SK-N-SH (cell line): ENCODE measurements at regions not wholly inside any gene's neighbourhood (a gene's known extent, or its start where the extent isn't known, plus 50 kb on each side); places are given as distances from the start of the nearest gene placed in this dataset.

Experiments used
- CTCF ChIA-PET: fragments of 300-600, 350-600 bp; formaldehyde crosslinking; extraction: SDS; loops from one replicate; lab custom pipeline; 2021; lab: Yijun Ruan, JAX
- POLR2A ChIA-PET: fragments of 350-600 bp; sonication (Branson Sonifier 250); formaldehyde crosslinking; extraction: SDS; loops from one replicate; lab custom pipeline; 2020; ENCODE audit warnings: antibody characterized with exemption, inconsistent platforms; lab: Yijun Ruan, JAX
- DNase-seq: peaks from one replicate; pipeline ENCODE4 v3.0.0; 2012
- H2AFZ ChIP-seq: fragments of 200-600 bp; sonication (generic); 2 replicates; pipeline ENCODE4 v1.8.1; 2016; ENCODE audit warnings: antibody characterized with exemption, mild to moderate bottlenecking, low read depth
- H3F3A ChIP-seq: fragments of 200-600 bp; sonication (generic); replicated peaks from 2 replicates; pipeline ENCODE3; 2016; ENCODE audit warnings: antibody characterized with exemption, mild to moderate bottlenecking; ENCODE audit not compliant: insufficient read depth
- H3K27ac ChIP-seq, 2 experiments: fragments of 200-500 bp in 1 of 2; fragments of 200-600 bp in 1 of 2; sonication (Bioruptor generic) in 1 of 2; sonication (generic), shearing (Covaris generic) in 1 of 2; 2 replicates each; pipeline versions ENCODE4 v1.5.1 to v1.6.1; 2014 to 2016; ENCODE audit warnings: low read depth in 2 of 2, inconsistent platforms in 1 of 2, low read length in 1 of 2, mild to moderate bottlenecking in 1 of 2, mixed read lengths in 1 of 2
- H3K27me3 ChIP-seq: fragments of 200-600 bp; sonication (generic), shearing (Covaris generic); 2 replicates; pipeline ENCODE4 v1.6.1; 2016; ENCODE audit warnings: mixed run types; ENCODE audit not compliant: insufficient read depth
- H3K36me3 ChIP-seq, 2 experiments: fragments of 200-500 bp in 1 of 2; fragments of 200-600 bp in 1 of 2; sonication (Bioruptor generic) in 1 of 2; sonication (generic) in 1 of 2; replicated peaks in 1 of 2; 2 replicates each; pipeline versions ENCODE3 to v1.5.1; 2014 to 2016; ENCODE audit warnings: low read length in 1 of 2, mild to moderate bottlenecking in 1 of 2; ENCODE audit not compliant: insufficient read depth in 2 of 2, control insufficient read depth in 1 of 2
- H3K4me1 ChIP-seq, 2 experiments: fragments of 200-500 bp in 1 of 2; fragments of 200-600 bp in 1 of 2; sonication (Bioruptor generic) in 1 of 2; sonication (generic), shearing (Covaris generic) in 1 of 2; 2 replicates each; pipeline versions ENCODE4 v1.5.1 to v1.6.1; 2014 to 2016; ENCODE audit warnings: low read depth in 1 of 2, low read length in 1 of 2, mixed run types in 1 of 2; ENCODE audit not compliant: insufficient read depth in 2 of 2, control insufficient read depth in 1 of 2
- H3K4me2 ChIP-seq: fragments of 200-600 bp; sonication (generic), shearing (Covaris generic); 2 replicates; pipeline ENCODE4 v1.6.1; 2017; ENCODE audit warnings: mixed run types
- H3K4me3 ChIP-seq, 2 experiments: fragments of 200-500 bp in 1 of 2; fragments of 200-600 bp in 1 of 2; sonication (Bioruptor generic) in 1 of 2; sonication (generic), shearing (Covaris generic) in 1 of 2; 2 replicates each; pipeline versions ENCODE4 v1.5.1 to v1.8.1; 2014 to 2016; ENCODE audit warnings: low read depth in 2 of 2, inconsistent platforms in 1 of 2, low read length in 1 of 2, mild to moderate bottlenecking in 1 of 2, mixed read lengths in 1 of 2, moderate library complexity in 1 of 2
- H3K79me2 ChIP-seq: fragments of 200-600 bp; sonication (generic); 2 replicates; pipeline ENCODE4 v1.8.1; 2017; ENCODE audit warnings: mild to moderate bottlenecking; ENCODE audit not compliant: insufficient read depth
- H3K9ac ChIP-seq: fragments of 200-600 bp; sonication (generic); 2 replicates; pipeline ENCODE4 v1.6.1; 2017; ENCODE audit warnings: mixed run types
- H3K9me2 ChIP-seq: fragments of 200-600 bp; sonication (generic); 2 replicates; pipeline ENCODE4 v1.6.1; 2017; ENCODE audit warnings: mixed run types
- H3K9me3 ChIP-seq: fragments of 200-600 bp; sonication (generic); 2 replicates; pipeline ENCODE4 v1.6.1; 2017; ENCODE audit warnings: mixed run types, mild to moderate bottlenecking, moderate library complexity
- H4K20me1 ChIP-seq: fragments of 200-600 bp; sonication (generic); 2 replicates; pipeline ENCODE4 v1.6.1; 2017; ENCODE audit warnings: mild to moderate bottlenecking, mixed run types; ENCODE audit not compliant: insufficient read depth
- CHD2 ChIP-seq: fragments of 150-350 bp; IDR thresholded peaks from 2 replicates; pipeline ENCODE4 v1.6.1; 2018; ENCODE audit warnings: low read length; ENCODE audit not compliant: partially characterized antibody
- EP300 ChIP-seq, 2 experiments: IDR thresholded peaks; 2 replicates each; pipeline versions ENCODE4 v1.4.0 to v1.6.1; 2012; ENCODE audit warnings: borderline replicate concordance in 1 of 2, low read depth in 1 of 2, low read length in 1 of 2
- FOSL2 ChIP-seq: IDR thresholded peaks from 2 replicates; pipeline ENCODE4 v1.4.0; 2012; ENCODE audit warnings: low read depth, mild to moderate bottlenecking, moderate library complexity, borderline replicate concordance
- FOXJ3 ChIP-seq: sonication (generic); formaldehyde crosslinking; IDR thresholded peaks from 2 replicates; pipeline ENCODE4 v1.5.1; 2020; ENCODE audit warnings: mild to moderate bottlenecking, missing genetic modification reagents
- IRF3 ChIP-seq: fragments of 150-350 bp; IDR thresholded peaks from 2 replicates; pipeline ENCODE4 v1.6.1; 2016; ENCODE audit warnings: mild to moderate bottlenecking, low read depth, low read length
- MAX ChIP-seq: IDR thresholded peaks from 2 replicates; pipeline ENCODE4 v1.4.0; 2012; ENCODE audit warnings: low read depth
- MEF2A ChIP-seq: IDR thresholded peaks from 2 replicates; pipeline ENCODE4 v1.4.0; 2012; ENCODE audit warnings: low read depth, borderline replicate concordance
- MXI1 ChIP-seq: IDR thresholded peaks from 2 replicates; pipeline ENCODE4 v1.6.1; 2012; ENCODE audit warnings: mild to moderate bottlenecking, low read depth, low read length, improper control_type of control experiment
- NFIC ChIP-seq: IDR thresholded peaks from 2 replicates; pipeline ENCODE4 v1.4.0; 2012; ENCODE audit warnings: borderline replicate concordance
- PBX3 ChIP-seq: IDR thresholded peaks from 2 replicates; pipeline ENCODE4; 2012
- POLR2AphosphoS5 ChIP-seq: IDR thresholded peaks from 2 replicates; pipeline ENCODE4 v1.6.1; 2012; ENCODE audit warnings: low read depth, low read length
- RCOR1 ChIP-seq: fragments of 150-350 bp; IDR thresholded peaks from 2 replicates; pipeline ENCODE4 v1.6.1; 2017; ENCODE audit warnings: antibody characterized with exemption, low read length
- REST ChIP-seq: IDR thresholded peaks from 2 replicates; pipeline ENCODE4 v1.6.1; 2012; ENCODE audit warnings: mild to moderate bottlenecking, low read depth, low read length, moderate library complexity
- RXRA ChIP-seq: IDR thresholded peaks from 2 replicates; pipeline ENCODE4 v1.4.0; 2012; ENCODE audit warnings: low read depth, mild to moderate bottlenecking, borderline replicate concordance
- SIN3A ChIP-seq: IDR thresholded peaks from 2 replicates; pipeline ENCODE4 v1.6.1; 2012; ENCODE audit warnings: low read depth, mild to moderate bottlenecking, low read length, moderate library complexity, borderline replicate concordance
- SMC3 ChIP-seq: IDR thresholded peaks from 2 replicates; pipeline ENCODE4 v1.6.1; 2012; ENCODE audit warnings: low read depth, low read length, improper control_type of control experiment
- TEAD4 ChIP-seq: IDR thresholded peaks from 2 replicates; pipeline ENCODE4 v1.4.0; 2012; ENCODE audit warnings: mild to moderate bottlenecking, borderline replicate concordance; ENCODE audit not compliant: insufficient read depth
- USF2 ChIP-seq: fragments of 150-350 bp; IDR thresholded peaks from 2 replicates; pipeline ENCODE4 v1.6.1; 2017; ENCODE audit warnings: antibody characterized with exemption, low read length, low read depth, borderline replicate concordance
- ZBTB33 ChIP-seq: IDR thresholded peaks from 2 replicates; pipeline ENCODE4 v1.4.0; 2012; ENCODE audit warnings: low read depth, borderline replicate concordance
- WGBS: methylation state at CpG from one replicate; pipeline ENCODE4 v1.1.6; 2017; ENCODE audit warnings: low lambda C conversion rate; 5-methylcytosine and 5-hydroxymethylcytosine counted together

- 21% methylated on average over 4 of the region's 4 CpGs for WGBS
- Histone ChIP-seq H3K79me2 (no peaks in the 10 kb centered on the region), H4K20me1 (no peaks in the 10 kb centered on the region), H3K4me1 (no peaks in the 10 kb centered on the region; a peak in 1 of 4 replicates), H3K27me3 (no peaks in the 10 kb centered on the region), H3F3A (no peaks in the 10 kb centered on the region), H3K9me3 (peaks cover 8% of the 10 kb centered on the region; the same call in 1 of the 2 replicates), H3K4me3 (no peak overlapping the region)
- no peak for DNase-seq
- POLR2A ChIA-PET: no interaction called here
- CTCF ChIA-PET: interaction anchor here (1.3 kb wide), 1 partner anchor 11 kb away, joined by 4 read pairs; no protein-coding TSS in a partner anchor
- TF ChIP-seq REST (no peak), MAX (no peak), RXRA (no peak), FOXJ3 (CRISPR knock-in tag) (no peak), RCOR1 (no peak), NFIC (no peak), MEF2A (no peak), IRF3 (no peak), FOSL2 (no peak), SMC3 (no peak), ZBTB33 (no peak), PBX3 (no peak), MXI1 (no peak), EP300 (IDR thresholded peaks at IDR 0.05; ENCODE audit: borderline replicate concordance in 1 of 2, low read depth in 1 of 2, low read length in 1 of 2) (no peak), TEAD4 (no peak), POLR2AphosphoS5 (no peak), CHD2 (no peak), SIN3A (no peak), USF2 (no peak)
- TF ChIP-seq, all 33 proteins: peak for 0
- no peaks in the 10 kb centered on the region for H3K36me3 ChIP-seq
- H3K9ac ChIP-seq: no peak overlapping the region
- no peak overlapping the region for H3K27ac ChIP-seq
- H3K9me2 ChIP-seq: no peaks in the 10 kb centered on the region
- no peak overlapping the region for H2AFZ ChIP-seq
- no peak overlapping the region for H3K4me2 ChIP-seq
These were observed 1096.0 kb upstream of the DDX18 start for GRCh38 chr2:116718451-116718850.
